HepG2 (cell line): ENCODE measurements at regions not wholly inside any gene's neighbourhood (a gene's known extent, or its start where the extent isn't known, plus 50 kb on each side); places are given as distances from the start of the nearest gene placed in this dataset.

Source experiments
- SIN3A ChIP-seq: IDR thresholded peaks from 2 replicates; pipeline ENCODE4 v1.6.1; 2011; ENCODE audit warnings: low read depth, mild to moderate bottlenecking, control low read depth, low read length, borderline replicate concordance
- SRF ChIP-seq: IDR thresholded peaks from 2 replicates; pipeline ENCODE4 v1.6.1; 2011; ENCODE audit warnings: mild to moderate bottlenecking, low read depth, low read length, moderate library complexity

- TF ChIP-seq SRF (no peak), SIN3A (no peak)
These were observed 101.3 kb upstream of the ATP11B start for GRCh38 chr3:182692021-182692420.
